CD4-positive, alpha-beta memory T cell (primary cell): ENCODE measurements at regions not wholly inside any gene's neighbourhood (a gene's known extent, or its start where the extent isn't known, plus 50 kb on each side); places are given as distances from the start of the nearest gene placed in this dataset.
"Not testable (repeated sequence)": the region's sequence is repeated elsewhere in the genome, so short reads cannot be mapped to it uniquely, and the experiment has no call there.

Experiments
- CTCF ChIA-PET: fragments of 350-600 bp; sonication (Branson Sonifier 250); formaldehyde crosslinking; loops from one replicate; lab custom pipeline; 2021; ENCODE audit warnings: inconsistent platforms; ENCODE audit not compliant: partially characterized antibody; lab: Charles Lee
- POLR2A ChIA-PET: fragments of 350-600 bp; sonication (Branson Sonifier 250); formaldehyde crosslinking; loops from one replicate; lab custom pipeline; 2021; ENCODE audit not compliant: partially characterized antibody; lab: Charles Lee
- DNase-seq, 5 donors: peaks; one replicate each; pipeline versions ENCODE4 v3.0.0 to v3.0.0-alpha.2; 2020 to 2022; ENCODE audit warnings: mixed read lengths in 1 of 5
- H3K27ac ChIP-seq: one replicate; pipeline ENCODE4 v1.7.0; 2013; ENCODE audit warnings: low read depth, low read length
- H3K27me3 ChIP-seq: 2 replicates; pipeline ENCODE4 v1.7.0; 2013; ENCODE audit warnings: mild to moderate bottlenecking, low read length, moderate library complexity; ENCODE audit not compliant: insufficient read depth
- H3K36me3 ChIP-seq: 2 replicates; pipeline ENCODE4 v1.7.0; 2013; ENCODE audit warnings: mild to moderate bottlenecking, low read length, moderate library complexity; ENCODE audit not compliant: insufficient read depth
- H3K4me1 ChIP-seq: 2 replicates; pipeline ENCODE4 v1.7.0; 2013; ENCODE audit warnings: mild to moderate bottlenecking, low read length, moderate library complexity; ENCODE audit not compliant: insufficient read depth
- H3K4me3 ChIP-seq, 2 donors: one replicate each; pipeline ENCODE4 v1.7.0; 2013; ENCODE audit warnings: low read length in 2 of 2, mild to moderate bottlenecking in 1 of 2
- H3K9me3 ChIP-seq, 2 donors: one replicate each; pipeline ENCODE4 v1.7.0; 2013; ENCODE audit warnings: low read length in 2 of 2, control low read depth in 1 of 2; ENCODE audit not compliant: control insufficient read depth in 1 of 2
- H3K27ac Mint-ChIP-seq, 7 donors: one replicate each; pipeline ENCODE4 v1.8.0; 2020 to 2021; ENCODE audit warnings: mixed read lengths in 7 of 7, mild to moderate bottlenecking in 6 of 7, inconsistent platforms in 3 of 7, moderate library complexity in 3 of 7
- H3K27me3 Mint-ChIP-seq, 2 donors: one replicate each; pipeline ENCODE4 v1.8.0; 2020 to 2021; ENCODE audit warnings: mixed read lengths in 2 of 2
- H3K36me3 Mint-ChIP-seq, 2 donors: one replicate each; pipeline ENCODE4 v1.8.0; 2020 to 2021; ENCODE audit warnings: mixed read lengths in 2 of 2, inconsistent platforms in 1 of 2, mild to moderate bottlenecking in 1 of 2
- H3K4me1 Mint-ChIP-seq, 4 donors: one replicate each; pipeline ENCODE4 v1.8.0; 2020 to 2021; ENCODE audit warnings: mixed read lengths in 4 of 4, mild to moderate bottlenecking in 1 of 4
- H3K4me3 Mint-ChIP-seq, 8 donors: one replicate each; pipeline ENCODE4 v1.8.0; 2020 to 2021; ENCODE audit warnings: mixed read lengths in 8 of 8, mild to moderate bottlenecking in 7 of 8, moderate library complexity in 6 of 8, inconsistent platforms in 3 of 8
- H3K9me3 Mint-ChIP-seq, 8 donors: one replicate each; pipeline ENCODE4 v1.8.0; 2020 to 2021; ENCODE audit warnings: mixed read lengths in 8 of 8, mild to moderate bottlenecking in 5 of 8, inconsistent platforms in 3 of 8, moderate library complexity in 1 of 8
- intact Hi-C: fragments of 100-400 bp; cut with micrococcal nuclease; formaldehyde crosslinking; loops from one replicate; pipeline ENCODE4 v1.15.1; 2023

GRCh38 chr14:82655770-82656169 is 1122.1 kb upstream of the SEL1L start:
- no peak for DNase-seq
- Mint-ChIP-seq H3K9me3 (peaks cover 0 to 11% (median 5%) of the 10 kb centered on the region in 8 donors), H3K4me1 (no peaks in the 10 kb centered on the region), H3K27me3 (no peaks in the 10 kb centered on the region), H3K27ac (no peak overlapping the region), H3K4me3 (no peak overlapping the region), H3K36me3 (no peaks in the 10 kb centered on the region)
- ChIA-PET CTCF (no interaction called here), POLR2A (no interaction called here)
- Histone ChIP-seq H3K36me3 (no peaks in the 10 kb centered on the region), H3K4me1 (no peaks in the 10 kb centered on the region), H3K27ac (no peak overlapping the region), H3K27me3 (no peaks in the 10 kb centered on the region), H3K9me3 (no peaks in the 10 kb centered on the region), H3K4me3 (no peak overlapping the region)
- intact Hi-C loops, result no loop called here

GRCh38 chr14:82657186-82657675 is 1123.6 kb upstream of the SEL1L start:
- no peaks in the 10 kb centered on the region for H3K36me3 ChIP-seq
- POLR2A ChIA-PET, result no interaction called here
- H3K27ac ChIP-seq, result no peak overlapping the region
- Mint-ChIP-seq H3K4me1 (no peaks in the 10 kb centered on the region), H3K27me3 (no peaks in the 10 kb centered on the region), H3K4me3 (no peak overlapping the region), H3K36me3 (no peaks in the 10 kb centered on the region), H3K27ac (no peak overlapping the region), H3K9me3 (peaks cover 0 to 8% (median 5%) of the 10 kb centered on the region in 8 donors)
- H3K4me3 ChIP-seq, result no peak overlapping the region
- no peaks in the 10 kb centered on the region for H3K9me3 ChIP-seq
- H3K4me1 ChIP-seq, result no peaks in the 10 kb centered on the region
- CTCF ChIA-PET, result no interaction called here
- no peaks in the 10 kb centered on the region for H3K27me3 ChIP-seq
- intact Hi-C loops, result no loop called here
- DNase-seq, result no peak

- no peaks in the 10 kb centered on the region for H3K36me3 Mint-ChIP-seq
- CTCF ChIA-PET, result no interaction called here
- no peaks in the 10 kb centered on the region for H3K36me3 ChIP-seq
- no peaks in the 10 kb centered on the region for H3K27me3 ChIP-seq
- intact Hi-C loops, result no loop called here
- no peaks in the 10 kb centered on the region for H3K4me1 ChIP-seq
- H3K4me3 Mint-ChIP-seq, result no peak overlapping the region
- no peak overlapping the region for H3K27ac Mint-ChIP-seq
- H3K27ac ChIP-seq, result no peak overlapping the region
- H3K4me1 Mint-ChIP-seq, result no peaks in the 10 kb centered on the region
- H3K9me3 Mint-ChIP-seq, result peaks cover 0 to 13% (median 4%) of the 10 kb centered on the region in 8 donors
- POLR2A ChIA-PET, result no interaction called here
- no peak overlapping the region for H3K4me3 ChIP-seq
- H3K9me3 ChIP-seq, result peaks cover 0 to 3% of the 10 kb centered on the region in 2 donors
- H3K27me3 Mint-ChIP-seq, result no peaks in the 10 kb centered on the region
- DNase-seq, result no peak
Observed at GRCh38 chr14:82661258-82661657, 1127.6 kb upstream of the SEL1L start.

- Histone ChIP-seq H3K27me3 (no peaks in the 10 kb centered on the region), H3K9me3 (peaks cover 0 to 3% of the 10 kb centered on the region in 2 donors), H3K36me3 (no peaks in the 10 kb centered on the region), H3K27ac (no peak overlapping the region), H3K4me1 (no peaks in the 10 kb centered on the region), H3K4me3 (no peak overlapping the region)
- no peak for DNase-seq
- Mint-ChIP-seq H3K27ac (no peak overlapping the region), H3K4me1 (no peaks in the 10 kb centered on the region), H3K36me3 (no peaks in the 10 kb centered on the region), H3K9me3 (peaks cover 0 to 11% (median 4%) of the 10 kb centered on the region in 8 donors), H3K4me3 (no peak overlapping the region), H3K27me3 (no peaks in the 10 kb centered on the region)
- POLR2A ChIA-PET, result no interaction called here
- CTCF ChIA-PET, result no interaction called here
- intact Hi-C loops, result no loop called here
Observed at GRCh38 chr14:82667006-82667405, 1133.4 kb upstream of the SEL1L start.

GRCh38 chr14:82667501-82667900 is 1133.8 kb upstream of the SEL1L start:
- intact Hi-C loops, result no loop called here
- Mint-ChIP-seq H3K4me3 (no peak overlapping the region), H3K4me1 (no peaks in the 10 kb centered on the region), H3K36me3 (no peaks in the 10 kb centered on the region), H3K9me3 (peaks cover 0 to 11% (median 4%) of the 10 kb centered on the region in 8 donors), H3K27ac (no peak overlapping the region), H3K27me3 (no peaks in the 10 kb centered on the region)
- H3K4me3 ChIP-seq, result no peak overlapping the region
- ChIA-PET CTCF (no interaction called here), POLR2A (no interaction called here)
- no peaks in the 10 kb centered on the region for H3K4me1 ChIP-seq
- H3K27ac ChIP-seq, result no peak overlapping the region
- no peaks in the 10 kb centered on the region for H3K27me3 ChIP-seq
- no peaks in the 10 kb centered on the region for H3K36me3 ChIP-seq
- no peak for DNase-seq
- peaks cover 0 to 3% of the 10 kb centered on the region in 2 donors for H3K9me3 ChIP-seq

- ChIA-PET CTCF (no interaction called here), POLR2A (no interaction called here)
- no peak overlapping the region for H3K4me3 ChIP-seq
- H3K9me3 ChIP-seq, result no peaks in the 10 kb centered on the region
- H3K27me3 ChIP-seq, result no peaks in the 10 kb centered on the region
- H3K36me3 ChIP-seq, result no peaks in the 10 kb centered on the region
- Mint-ChIP-seq H3K4me3 (no peak overlapping the region), H3K27ac (no peak overlapping the region), H3K36me3 (no peaks in the 10 kb centered on the region), H3K27me3 (no peaks in the 10 kb centered on the region), H3K4me1 (no peaks in the 10 kb centered on the region), H3K9me3 (peaks cover 0 to 14% (median 7%) of the 10 kb centered on the region in 8 donors)
- DNase-seq, result no peak
- H3K4me1 ChIP-seq, result no peaks in the 10 kb centered on the region
- no peak overlapping the region for H3K27ac ChIP-seq
- intact Hi-C loops, result no loop called here
Observed at GRCh38 chr14:82676403-82676802, 1142.8 kb upstream of the SEL1L start.

- H3K4me3 Mint-ChIP-seq, result no peak overlapping the region
- H3K4me3 ChIP-seq, result no peak overlapping the region
- DNase-seq, result no peak
- peaks cover 2 to 15% (median 8%) of the 10 kb centered on the region in 8 donors for H3K9me3 Mint-ChIP-seq
- H3K9me3 ChIP-seq, result no peaks in the 10 kb centered on the region
- H3K27me3 ChIP-seq, result no peaks in the 10 kb centered on the region
- no peak overlapping the region for H3K27ac Mint-ChIP-seq
- no peaks in the 10 kb centered on the region for H3K27me3 Mint-ChIP-seq
- no peaks in the 10 kb centered on the region for H3K36me3 Mint-ChIP-seq
- H3K36me3 ChIP-seq, result no peaks in the 10 kb centered on the region
- H3K27ac ChIP-seq, result no peak overlapping the region
- intact Hi-C loops, result no loop called here
- ChIA-PET POLR2A (no interaction called here), CTCF (no interaction called here)
- H3K4me1 ChIP-seq, result no peaks in the 10 kb centered on the region
- H3K4me1 Mint-ChIP-seq, result no peaks in the 10 kb centered on the region
Observed at GRCh38 chr14:82689948-82690347, 1156.3 kb upstream of the SEL1L start.

- intact Hi-C loops, H3K9me3 ChIP-seq, H3K36me3 ChIP-seq, H3K27me3 Mint-ChIP-seq, H3K27ac ChIP-seq, DNase-seq, H3K4me1 ChIP-seq, H3K36me3 Mint-ChIP-seq, H3K4me3 ChIP-seq, H3K4me3 Mint-ChIP-seq, POLR2A ChIA-PET, H3K27ac Mint-ChIP-seq, CTCF ChIA-PET, H3K27me3 ChIP-seq, H3K4me1 Mint-ChIP-seq: not testable (repeated sequence)
- H3K9me3 Mint-ChIP-seq, result peaks cover 2 to 19% (median 7%) of the 10 kb centered on the region in 8 donors
Observed at GRCh38 chr14:82691191-82691590, 1157.5 kb upstream of the SEL1L start.
